ENCODE measurements at regions not wholly inside any gene's neighbourhood (a gene's known extent, or its start where the extent isn't known, plus 50 kb on each side); places are given as distances from the start of the nearest gene placed in this dataset.

- ATAC-seq (no peak), DNase-seq (ENCODE audit: low read depth in 1 of 2, low spot score in 1 of 2) (no peak), FAIRE-seq (no peak)
- 57% methylated on average over 1 of the region's 1 CpG for WGBS (ENCODE audit: missing lambda C conversion rate)
- no peaks in the 10 kb centered on the region for H3K4me1 ChIP-seq
- no peak for TF ChIP-seq NFE2L2 (conservative IDR thresholded peaks at IDR 0.05; ENCODE audit: low read length)
- TF ChIP-seq E2F6 (IDR thresholded peaks at IDR 0.05; ENCODE audit: borderline replicate concordance, low read depth): no peak
- no peak for TF ChIP-seq MAZ (IDR thresholded peaks at IDR 0.05; ENCODE audit: borderline replicate concordance, low read depth, low read length)
- no peak for TF ChIP-seq ATOH8 (CRISPR knock-in tag; IDR thresholded peaks at IDR 0.05; ENCODE audit: low read depth)
- TF ChIP-seq CBX2 (IDR thresholded peaks at IDR 0.05; ENCODE audit: borderline replicate concordance, low read depth): no peak
- TF ChIP-seq PBX3 (IDR thresholded peaks at IDR 0.05): no peak
- TF ChIP-seq CHD4 (IDR thresholded peaks at IDR 0.05; ENCODE audit: borderline replicate concordance): no peak
- TF ChIP-seq CHD2 (IDR thresholded peaks at IDR 0.05; ENCODE audit: low read length, partially characterized antibody): no peak
- TF ChIP-seq, protein P1, sequence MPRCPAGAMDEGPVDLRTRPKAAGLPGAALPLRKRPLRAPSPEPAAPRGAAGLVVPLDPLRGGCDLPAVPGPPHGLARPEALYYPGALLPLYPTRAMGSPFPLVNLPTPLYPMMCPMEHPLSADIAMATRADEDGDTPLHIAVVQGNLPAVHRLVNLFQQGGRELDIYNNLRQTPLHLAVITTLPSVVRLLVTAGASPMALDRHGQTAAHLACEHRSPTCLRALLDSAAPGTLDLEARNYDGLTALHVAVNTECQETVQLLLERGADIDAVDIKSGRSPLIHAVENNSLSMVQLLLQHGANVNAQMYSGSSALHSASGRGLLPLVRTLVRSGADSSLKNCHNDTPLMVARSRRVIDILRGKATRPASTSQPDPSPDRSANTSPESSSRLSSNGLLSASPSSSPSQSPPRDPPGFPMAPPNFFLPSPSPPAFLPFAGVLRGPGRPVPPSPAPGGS (IDR thresholded peaks at IDR 0.05): no peak
- no peak for TF ChIP-seq EP300 (IDR thresholded peaks at IDR 0.05)
- TF ChIP-seq RCOR1 (IDR thresholded peaks at IDR 0.05; ENCODE audit: low read depth, low read length): no peak
- no peak for TF ChIP-seq HOXB5 (CRISPR knock-in tag; IDR thresholded peaks at IDR 0.05)
- TF ChIP-seq, protein P2, sequence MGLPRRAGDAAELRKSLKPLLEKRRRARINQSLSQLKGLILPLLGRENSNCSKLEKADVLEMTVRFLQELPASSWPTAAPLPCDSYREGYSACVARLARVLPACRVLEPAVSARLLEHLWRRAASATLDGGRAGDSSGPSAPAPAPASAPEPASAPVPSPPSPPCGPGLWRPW (IDR thresholded peaks at IDR 0.05): no peak
- no peak for TF ChIP-seq EHF (CRISPR knock-in tag; IDR thresholded peaks at IDR 0.05)
- TF ChIP-seq HOXA7 (CRISPR knock-in tag; IDR thresholded peaks at IDR 0.05): no peak
- TF ChIP-seq CBX8 (IDR thresholded peaks at IDR 0.05): no peak
- no peak for TF ChIP-seq RAD21 (conservative IDR thresholded peaks at IDR 0.05 in 1 of 2, IDR thresholded peaks at IDR 0.05 in 1 of 2)
- no peak for TF ChIP-seq ZC3H11A (IDR thresholded peaks at IDR 0.05)
- no peak for TF ChIP-seq TFCP2L1 (CRISPR knock-in tag; IDR thresholded peaks at IDR 0.05)
- no peak for TF ChIP-seq NR3C1 (IDR thresholded peaks at IDR 0.05)
- no peaks in the 10 kb centered on the region for H3K9me3 ChIP-seq
- H3K27ac ChIP-seq: no peak overlapping the region
- H3K4me3 ChIP-seq: no peak overlapping the region
- POLR2A ChIA-PET: no interaction called here
- no peak overlapping the region for H3K4me2 ChIP-seq
- CTCF ChIA-PET: no interaction called here
Measured at GRCh38 chr6:23511817-23512216, 614.2 kb upstream of the NRSN1 start.

DNA sequence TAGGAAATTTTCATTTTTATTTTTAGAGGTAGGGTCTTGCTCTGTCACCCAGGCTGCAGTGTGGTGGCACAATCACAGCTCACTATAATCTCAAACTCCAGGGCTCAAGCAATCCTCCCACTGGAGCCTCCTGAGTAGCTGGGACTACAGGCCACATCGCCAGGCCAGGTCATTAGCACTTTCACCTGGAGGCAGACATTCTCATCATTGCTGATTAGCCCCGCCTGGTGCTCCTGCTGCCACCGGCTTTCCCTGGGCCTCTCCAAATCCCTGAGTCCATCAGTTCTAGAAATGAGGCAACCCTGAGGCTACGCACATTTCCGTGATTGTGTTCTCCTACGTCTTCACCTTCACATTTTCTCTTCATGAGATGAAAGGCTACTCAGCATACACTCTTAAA lies 607.7 kb upstream of the NRSN1 start:
- Histone ChIP-seq H3K9me3 (no peaks in the 10 kb centered on the region), H3K4me2 (no peak overlapping the region), H3K27ac (no peak overlapping the region), H3K4me1 (no peaks in the 10 kb centered on the region), H3K4me3 (no peak overlapping the region)
- DNase-seq (ENCODE audit: low read depth in 1 of 2, low spot score in 1 of 2) (no peak), ATAC-seq (no peak), FAIRE-seq (no peak)
- POLR2A ChIA-PET: no interaction called here
- WGBS (ENCODE audit: missing lambda C conversion rate): 47% methylated on average over 6 of the region's 6 CpGs
- no peak for TF ChIP-seq E2F6 (IDR thresholded peaks at IDR 0.05; ENCODE audit: borderline replicate concordance, low read depth)
- no peak for TF ChIP-seq NR3C1 (IDR thresholded peaks at IDR 0.05)
- TF ChIP-seq RAD21 (conservative IDR thresholded peaks at IDR 0.05 in 1 of 2, IDR thresholded peaks at IDR 0.05 in 1 of 2): no peak
- TF ChIP-seq EHMT2 (IDR thresholded peaks at IDR 0.05; ENCODE audit: low read depth): no peak
- TF ChIP-seq CBX2 (IDR thresholded peaks at IDR 0.05; ENCODE audit: borderline replicate concordance, low read depth): no peak
- no peak for TF ChIP-seq TP53 (CRISPR knock-in tag; IDR thresholded peaks at IDR 0.05)
- no peak for TF ChIP-seq RFX5 (IDR thresholded peaks at IDR 0.05)
- TF ChIP-seq POLR2AphosphoS2 (conservative IDR thresholded peaks at IDR 0.05; ENCODE audit: low read length): no peak
- CTCF ChIA-PET: interaction anchor here (1.5 kb wide), 1 partner anchor 13 kb away, joined by 4 read pairs; no protein-coding TSS in a partner anchor

Measured in A549 (cell line).